HG03558 (cell line): ENCODE measurements at regions not wholly inside any gene's neighbourhood (a gene's known extent, or its start where the extent isn't known, plus 50 kb on each side); places are given as distances from the start of the nearest gene placed in this dataset.

Source experiments
- ATAC-seq: cut with Tn5 transposase; IDR thresholded peaks from one replicate; pipeline ENCODE4 v1.9.1; 2021; ENCODE audit warnings: moderate number of reproducible peaks; ENCODE audit not compliant: unreplicated experiment; ENCODE audit errors: extremely low read depth

DNA sequence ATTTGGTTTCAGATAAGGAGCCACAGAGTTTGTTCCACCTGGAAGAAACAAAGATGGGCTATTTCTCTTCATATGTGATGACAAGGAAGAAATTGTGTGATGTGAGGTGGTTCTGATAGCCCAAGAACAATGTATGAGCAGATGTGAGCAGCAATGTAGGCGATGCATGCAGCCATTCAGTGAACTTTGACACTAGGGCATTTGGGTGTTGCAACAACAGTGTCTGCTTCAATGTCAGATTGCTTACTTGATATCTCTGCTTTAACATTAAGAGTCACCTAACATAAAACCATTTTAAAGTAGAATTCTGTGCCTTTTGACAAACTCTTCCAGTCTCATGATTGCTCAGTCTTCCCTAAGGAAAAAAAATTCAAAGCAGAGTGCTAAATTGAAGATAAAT is 865.4 kb downstream of the SLITRK6 start:
- ATAC-seq = no peak

DNA sequence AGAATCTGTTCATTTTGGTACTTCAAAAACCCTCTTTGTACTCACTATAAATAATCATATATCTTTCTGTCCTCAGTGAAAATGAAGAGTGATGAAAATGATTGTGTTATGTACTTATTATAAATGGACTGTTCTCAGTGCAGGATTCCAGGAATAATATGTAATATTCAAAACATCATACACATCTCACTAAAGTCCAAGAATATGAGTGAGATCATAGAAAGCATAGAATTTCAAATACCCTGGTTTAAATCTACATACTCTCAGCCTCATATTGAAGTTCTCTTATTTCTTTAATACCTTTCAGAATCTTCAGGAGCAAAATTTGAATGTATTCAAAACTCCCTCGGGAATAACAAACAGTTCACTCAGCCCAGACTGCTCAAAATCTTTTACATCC is 868.0 kb downstream of the SLITRK6 start:
- ATAC-seq = no peak

DNA sequence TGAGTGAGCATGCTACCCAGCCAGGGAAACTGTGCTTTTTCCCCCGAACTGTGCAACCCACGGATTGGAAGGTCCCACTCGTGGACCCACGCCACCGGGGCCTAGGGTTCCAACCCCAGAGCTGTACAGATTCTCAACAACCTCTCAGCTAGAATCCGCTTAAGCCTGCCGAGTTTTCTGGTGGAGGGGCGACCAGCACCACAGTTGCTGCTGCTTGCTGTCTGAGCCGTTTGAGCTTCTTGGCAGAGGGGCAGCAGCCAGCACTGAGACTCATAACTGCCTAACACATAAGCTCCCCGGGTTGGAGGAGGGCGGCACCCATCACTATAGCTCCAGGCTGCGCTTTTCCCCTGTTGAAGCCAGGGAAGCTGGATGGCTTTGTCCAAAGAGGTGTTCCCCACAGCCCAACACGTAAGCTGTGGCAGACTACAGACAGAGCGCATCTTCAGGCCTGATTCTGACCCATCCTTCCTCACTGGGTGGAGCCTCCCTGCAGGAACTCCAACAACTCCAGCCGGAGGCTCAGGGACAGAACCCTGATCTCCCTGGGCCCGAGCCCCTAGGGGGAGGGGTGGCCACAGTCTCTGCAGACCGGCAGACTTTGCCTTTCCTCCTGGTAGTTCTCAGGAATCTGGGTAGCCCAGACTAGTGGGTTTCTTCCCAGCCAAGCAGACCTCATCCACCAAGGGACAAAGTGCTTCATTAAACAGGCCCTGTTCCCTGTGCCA is 871.6 kb downstream of the SLITRK6 start:
- no peak for ATAC-seq

DNA sequence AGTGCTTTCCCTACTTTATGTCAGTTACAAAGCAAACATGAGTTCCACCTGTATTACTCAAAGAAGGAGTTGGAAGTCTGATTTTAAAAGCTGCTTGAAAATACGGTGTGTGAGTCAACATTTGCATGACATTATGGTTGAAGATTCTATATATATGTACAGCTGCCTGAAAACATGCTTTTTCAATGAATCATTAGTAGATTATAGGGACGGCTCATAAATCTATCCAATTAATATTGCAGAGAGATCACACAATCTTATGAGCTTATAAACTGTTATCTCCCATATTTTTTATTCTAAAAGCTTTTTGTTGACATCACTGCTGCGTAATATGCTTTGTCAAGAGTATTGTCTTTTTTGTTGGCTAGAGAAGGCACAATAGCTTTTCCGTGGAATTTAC is 873.8 kb downstream of the SLITRK6 start:
- no peak for ATAC-seq

DNA sequence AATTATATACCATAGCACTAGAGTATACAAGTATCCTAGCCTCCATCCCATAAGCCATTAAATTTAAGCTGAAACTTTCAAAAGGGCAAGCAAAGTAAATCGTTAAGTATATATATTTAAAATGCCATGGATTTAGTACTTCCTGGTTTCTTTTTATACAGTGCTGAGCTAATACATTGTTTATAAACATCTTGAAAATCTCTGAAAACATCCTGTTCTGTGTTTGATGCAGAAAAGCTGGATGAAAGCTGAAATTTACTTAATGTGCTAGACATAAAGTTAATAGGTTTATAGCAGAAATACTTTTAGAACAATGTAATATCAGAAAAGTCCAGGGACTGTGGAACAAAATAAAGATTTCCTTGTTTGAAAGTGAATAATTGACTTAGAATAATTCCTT is 875.4 kb downstream of the SLITRK6 start:
- no peak for ATAC-seq

DNA sequence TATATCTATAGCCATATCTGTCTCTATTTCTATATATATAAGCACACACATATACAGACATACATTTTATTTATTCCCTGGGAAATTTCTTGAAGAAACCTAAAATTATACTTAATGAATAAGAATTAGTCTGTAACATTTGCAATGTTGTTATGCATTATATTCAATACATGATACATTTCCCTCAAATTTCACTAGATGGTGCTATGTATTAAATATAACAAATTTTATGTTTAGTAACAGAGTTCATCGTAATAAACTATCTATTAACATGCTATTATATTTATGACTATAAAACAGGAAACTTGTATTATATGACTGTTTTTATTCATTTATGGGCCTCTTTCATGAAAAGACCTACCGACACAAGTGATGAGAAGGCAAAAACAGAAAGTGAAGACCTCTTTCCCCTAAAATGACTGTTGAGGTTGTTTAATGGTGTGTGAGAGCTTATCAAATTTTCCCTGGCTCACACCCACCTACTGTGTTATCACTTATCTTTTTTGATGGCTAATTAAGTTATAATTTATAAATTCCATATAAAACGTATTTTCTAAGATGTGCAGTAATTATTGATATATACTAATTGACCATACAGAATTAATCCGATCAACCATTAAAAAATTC is 881.9 kb downstream of the SLITRK6 start:
- no peak for ATAC-seq

DNA sequence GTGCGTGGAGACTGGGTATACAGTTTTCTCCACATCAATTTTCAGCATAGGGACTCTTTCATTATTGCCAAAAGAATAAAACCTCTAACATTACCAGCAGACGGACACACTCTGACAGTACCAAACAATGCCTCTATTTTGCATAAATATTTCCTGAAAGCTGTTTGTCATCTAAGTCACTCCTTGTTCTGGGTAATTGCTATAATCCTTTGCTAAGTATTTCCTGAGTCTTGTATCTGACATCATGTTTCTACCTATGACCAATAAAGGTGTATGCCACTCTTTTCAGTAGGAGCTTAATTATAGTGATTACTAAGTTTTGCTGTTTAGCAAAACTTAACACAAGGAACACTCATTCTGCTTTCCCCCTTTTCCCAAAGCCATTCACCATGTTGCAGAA is 886.5 kb downstream of the SLITRK6 start:
- no peak for ATAC-seq

DNA sequence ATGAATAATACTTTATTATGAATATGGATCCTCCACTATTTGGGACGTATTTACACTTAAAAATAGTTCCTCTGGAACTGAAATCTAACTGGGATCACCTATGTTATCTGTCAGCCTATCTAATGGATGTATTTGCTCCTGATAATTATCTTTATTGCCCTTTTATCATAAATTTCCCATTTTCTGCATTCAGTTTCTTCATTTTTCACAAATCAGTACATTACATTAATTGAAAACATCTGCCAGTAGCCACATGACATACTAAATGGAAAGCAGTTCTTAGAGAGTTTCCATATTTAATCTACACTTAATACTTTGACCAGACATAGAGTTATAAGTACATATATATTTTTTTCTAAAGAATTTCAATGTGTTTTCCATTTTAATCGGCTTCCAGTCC is 888.8 kb downstream of the SLITRK6 start:
- ATAC-seq = no peak

DNA sequence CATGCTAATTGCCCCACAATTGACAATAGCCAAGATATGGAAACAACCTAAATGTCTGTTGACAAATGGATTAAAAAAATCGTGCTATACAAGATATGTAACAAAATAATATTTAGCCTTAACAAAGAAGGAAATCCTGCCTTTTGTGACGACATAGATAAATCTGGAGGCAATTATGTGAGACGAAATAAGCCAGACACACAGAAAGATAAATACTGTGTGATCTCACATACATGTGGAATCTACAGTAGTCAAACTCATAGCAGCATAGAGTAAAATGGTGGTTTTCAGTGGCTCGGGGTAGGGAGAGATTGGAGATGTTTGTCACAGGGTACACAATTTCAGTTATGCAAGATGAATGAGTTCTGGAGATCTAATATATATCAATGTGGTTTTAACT is 895.8 kb downstream of the SLITRK6 start:
- ATAC-seq = no peak

DNA sequence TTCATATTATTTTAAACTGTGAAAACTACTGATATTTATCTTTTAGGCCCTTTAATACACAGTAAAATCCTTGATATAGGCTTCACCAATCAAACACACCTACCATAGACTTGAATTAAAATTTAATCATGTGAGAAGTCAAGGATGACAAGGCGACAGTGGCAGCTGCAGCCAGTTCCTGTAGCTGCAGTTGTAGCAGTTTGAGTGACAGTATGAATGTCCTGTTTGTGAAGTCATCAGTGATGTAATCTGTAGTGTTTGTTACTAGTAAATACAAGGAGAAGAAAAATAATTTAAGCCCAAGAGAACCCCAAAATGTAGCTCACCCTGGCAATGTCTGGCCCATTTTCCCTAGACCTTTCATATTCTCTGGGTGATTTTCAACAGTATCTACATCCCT is 897.0 kb downstream of the SLITRK6 start:
- ATAC-seq = no peak

DNA sequence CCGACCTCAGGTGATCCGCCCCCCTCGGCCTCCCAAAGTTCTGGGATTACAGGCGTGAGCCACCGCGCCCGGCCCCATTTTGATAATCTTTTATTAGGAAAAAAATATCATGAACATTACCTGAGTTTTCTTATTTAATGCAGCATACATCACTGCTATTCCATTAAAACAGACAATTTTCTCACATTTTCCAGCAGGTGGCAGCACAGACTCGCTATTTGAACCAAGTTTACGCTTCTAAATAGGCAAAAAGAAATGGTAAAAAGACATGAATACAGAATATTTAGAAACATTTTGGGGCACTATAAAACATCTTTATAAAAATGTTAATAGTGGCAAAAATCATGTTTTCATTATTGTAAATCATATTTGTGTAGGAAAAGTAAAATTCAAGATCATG is 903.1 kb downstream of the SLITRK6 start:
- ATAC-seq = no peak

DNA sequence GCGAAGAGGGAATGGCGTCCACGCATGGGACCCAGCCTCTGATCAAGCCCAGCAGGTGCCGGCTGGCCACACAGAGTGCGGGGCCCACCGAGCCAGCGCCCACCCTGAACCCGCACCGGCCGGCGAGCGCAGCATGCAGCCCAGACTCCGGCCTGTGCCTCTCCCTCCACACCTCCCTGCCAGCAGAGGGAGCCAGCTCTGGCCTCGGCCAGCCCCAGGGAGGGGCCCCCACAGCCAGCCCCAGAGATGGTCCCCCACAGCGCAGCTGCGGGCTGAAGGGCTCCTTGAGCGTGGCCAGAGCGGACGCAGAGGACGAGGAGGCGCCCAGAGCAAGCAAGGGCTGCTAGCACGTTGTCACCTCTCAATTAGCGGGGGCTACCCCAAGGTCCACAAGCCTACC is 904.5 kb downstream of the SLITRK6 start:
- ATAC-seq = no peak

DNA sequence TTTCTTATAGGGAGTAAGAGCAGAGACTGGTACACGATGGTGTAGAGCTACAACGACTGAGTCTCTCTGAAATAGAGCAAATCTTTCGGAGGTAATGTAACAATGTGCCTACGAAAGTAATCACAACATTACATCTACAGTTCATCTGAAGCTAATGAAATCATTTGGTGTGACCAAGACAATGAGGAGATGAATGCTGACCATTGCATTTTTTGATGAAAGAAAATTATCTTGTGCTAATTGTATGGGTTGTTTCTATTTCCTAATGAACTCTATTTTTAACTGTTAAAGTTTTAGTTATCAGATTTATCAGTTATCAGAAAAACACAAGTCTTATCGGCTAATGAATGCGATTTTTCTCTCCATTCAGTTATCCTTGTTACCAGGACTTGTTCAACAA is 913.4 kb downstream of the SLITRK6 start:
- ATAC-seq = no peak

DNA sequence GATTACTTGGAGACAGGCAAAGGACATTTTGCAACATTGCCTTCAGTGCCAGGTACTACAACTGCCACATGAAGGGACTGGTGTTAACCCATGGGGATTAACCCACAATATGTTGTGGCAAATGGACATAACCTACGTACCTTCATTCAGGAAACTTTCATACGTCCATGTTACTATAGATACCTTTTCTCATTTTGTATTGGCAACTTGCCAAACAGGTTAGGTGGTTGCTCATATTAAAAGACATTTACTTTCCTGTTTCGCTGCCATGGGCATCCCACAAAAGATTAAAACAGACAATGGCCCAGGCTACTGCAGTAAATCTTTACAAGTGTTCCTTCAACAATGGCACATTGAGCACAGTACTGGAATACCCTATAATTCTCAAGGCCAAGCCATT is 925.3 kb downstream of the SLITRK6 start:
- ATAC-seq = no peak

DNA sequence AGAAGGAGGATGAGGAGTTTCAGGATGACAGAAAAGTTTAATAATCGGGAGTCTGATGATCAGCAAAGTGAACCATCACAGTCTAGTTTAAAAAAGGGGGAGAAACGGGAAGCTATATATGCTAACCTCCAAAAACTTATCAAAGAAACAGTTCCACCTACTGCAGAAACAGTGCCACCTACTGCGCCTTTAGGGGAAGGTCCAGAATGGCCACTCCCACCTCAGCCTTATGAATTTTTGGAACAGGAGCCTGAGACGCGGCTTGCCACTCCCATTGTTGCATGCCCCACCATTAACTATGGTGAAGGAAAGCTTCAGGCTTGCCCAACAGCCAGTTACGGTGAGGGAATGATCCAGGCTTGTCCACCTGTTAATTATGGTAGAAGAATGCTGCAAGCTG is 929.0 kb downstream of the SLITRK6 start:
- no peak for ATAC-seq

DNA sequence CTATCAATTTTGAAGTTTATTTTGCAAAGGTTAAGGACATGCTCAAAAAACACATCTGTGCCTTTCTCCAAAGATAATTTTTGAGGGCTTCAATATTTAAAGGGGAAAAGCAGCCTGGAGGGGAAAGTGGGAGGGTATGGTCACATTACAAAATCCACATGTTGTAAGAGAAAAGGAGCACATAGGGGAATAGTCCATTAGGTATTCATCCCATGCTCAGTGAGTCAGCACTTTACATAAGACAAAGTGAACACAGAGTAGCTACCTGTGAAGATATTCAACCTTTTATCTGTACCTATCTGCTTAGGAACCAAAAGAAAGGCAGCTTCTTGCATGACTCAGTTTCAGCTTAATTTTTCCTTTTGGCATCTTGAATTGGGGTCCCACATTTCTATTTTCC is 932.0 kb downstream of the SLITRK6 start:
- no peak for ATAC-seq

DNA sequence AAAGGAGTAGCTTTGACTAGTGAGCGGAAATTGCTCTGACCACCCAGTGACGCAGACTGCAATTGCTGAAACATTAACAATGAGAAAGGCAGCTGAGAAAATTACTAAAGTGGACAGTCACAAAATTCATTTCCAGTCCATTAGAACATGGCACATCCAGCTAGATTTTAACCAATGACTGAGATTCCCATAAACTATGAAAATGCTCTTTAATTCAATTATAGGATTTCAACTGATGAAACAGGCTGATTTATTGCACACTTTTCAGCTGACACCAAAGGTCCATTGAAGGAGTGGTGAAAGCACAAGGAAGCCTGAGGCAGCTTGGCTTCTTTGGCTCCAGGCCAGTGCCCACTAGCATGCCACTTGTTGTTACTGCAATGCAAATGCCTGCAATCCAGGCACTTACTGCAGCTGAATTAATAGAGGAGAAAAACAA is 933.4 kb downstream of the SLITRK6 start:
- no peak for ATAC-seq

DNA sequence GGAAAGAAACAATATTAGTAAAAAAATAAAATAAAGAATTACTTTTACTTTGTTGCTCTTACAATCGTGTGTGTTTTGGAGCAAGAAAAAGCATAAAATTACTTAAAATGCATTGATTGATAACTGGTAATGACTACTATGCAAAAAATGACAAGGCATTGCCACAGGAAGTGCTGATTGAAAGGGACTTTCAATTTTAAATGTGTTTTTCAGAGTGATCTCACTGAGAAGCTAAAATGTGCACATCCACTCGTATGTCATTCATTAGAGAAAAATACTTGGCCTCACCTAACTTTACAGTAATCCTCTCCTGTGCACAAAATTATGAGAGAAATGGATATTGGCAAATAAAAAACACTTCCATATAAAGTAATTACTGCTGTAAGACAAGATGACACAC is 934.9 kb downstream of the SLITRK6 start:
- ATAC-seq = no peak

DNA sequence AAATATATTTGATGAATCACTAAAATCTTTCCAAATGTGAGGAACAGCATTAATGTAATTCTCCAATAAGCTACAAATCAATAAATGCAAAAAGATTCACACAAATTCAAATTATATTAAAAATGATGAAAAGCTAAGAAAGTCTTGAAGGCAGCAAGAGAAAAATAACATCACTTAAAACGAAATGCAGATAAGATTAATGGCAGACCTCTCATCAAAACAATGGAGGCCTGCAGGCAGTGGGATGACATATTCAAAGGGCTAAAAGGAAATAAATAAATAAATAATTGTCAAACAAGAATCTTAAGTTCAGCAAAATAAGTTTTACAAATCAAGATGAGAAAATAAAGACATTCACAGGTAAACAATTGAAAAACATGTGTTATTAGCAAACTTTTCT is 952.1 kb downstream of the SLITRK6 start:
- no peak for ATAC-seq

DNA sequence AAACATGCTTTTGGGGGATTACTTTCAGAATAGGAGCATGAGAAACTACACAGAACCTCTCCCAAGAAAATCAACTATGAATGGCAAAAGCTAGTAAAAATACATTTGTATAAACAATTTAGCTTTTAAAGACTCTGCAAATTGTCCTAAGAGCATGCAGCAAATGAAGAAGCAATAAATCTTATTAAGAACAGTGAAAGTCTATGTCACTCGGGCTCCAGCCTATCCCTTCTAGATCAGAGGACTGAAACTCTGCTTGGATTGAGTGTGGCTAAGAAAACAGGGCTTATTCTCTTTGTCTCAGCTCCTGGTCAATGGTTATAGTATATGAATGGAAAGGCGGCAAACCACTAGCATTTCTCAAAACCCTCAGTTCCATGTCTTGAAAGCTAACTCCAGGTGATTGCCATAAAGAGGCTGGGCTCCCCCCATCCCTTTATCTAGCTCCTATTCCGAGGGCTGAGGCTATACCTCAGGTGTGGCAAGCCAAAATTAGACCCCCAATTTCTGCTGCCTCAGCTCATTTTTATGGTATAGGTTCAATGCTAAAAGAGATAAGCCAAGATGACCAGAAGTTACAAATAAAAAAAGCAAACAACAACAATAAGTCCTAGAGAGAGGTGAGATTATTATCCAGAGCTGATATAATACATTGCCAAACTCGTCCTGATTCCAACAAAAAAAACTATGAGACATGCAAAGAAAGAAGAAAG is 953.2 kb downstream of the SLITRK6 start:
- no peak for ATAC-seq

DNA sequence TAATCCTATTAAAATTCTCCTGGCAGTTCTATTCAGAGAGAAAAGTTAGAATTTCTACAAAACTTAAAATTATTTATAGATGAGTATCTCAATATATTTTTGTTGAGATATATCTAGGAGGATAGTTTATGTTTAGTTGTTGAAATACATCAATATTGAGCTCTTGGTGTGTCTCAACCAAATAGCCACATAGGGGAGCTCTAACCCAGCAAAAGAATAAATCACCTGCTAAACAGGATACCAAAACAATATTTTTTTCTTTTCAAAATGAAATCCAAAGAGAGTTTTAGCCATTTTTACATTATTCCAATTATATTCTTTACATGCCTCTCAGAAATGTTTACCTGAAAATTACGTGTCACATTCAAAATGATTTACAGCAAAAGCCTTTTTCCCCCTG is 954.7 kb downstream of the SLITRK6 start:
- ATAC-seq = no peak

DNA sequence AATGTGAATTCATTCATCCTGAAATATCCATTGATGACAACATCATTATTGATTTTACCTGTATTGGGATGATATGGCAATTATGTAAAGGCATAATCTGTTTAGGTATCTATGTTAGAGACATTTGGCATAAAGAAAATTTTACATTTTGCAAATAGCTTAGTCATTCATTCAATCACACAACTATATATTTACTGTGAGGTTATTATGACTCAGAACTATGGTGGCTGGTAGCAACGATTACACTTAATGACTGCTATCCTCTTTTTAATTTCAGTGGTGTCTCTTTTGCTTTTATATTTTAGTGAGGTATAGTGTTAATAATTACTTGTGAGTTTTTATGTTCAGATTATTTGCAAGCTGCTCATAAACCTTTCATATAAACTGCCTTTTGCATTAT is 955.9 kb downstream of the SLITRK6 start:
- no peak for ATAC-seq
